H7 (cell line): ENCODE measurements at regions not wholly inside any gene's neighbourhood (a gene's known extent, or its start where the extent isn't known, plus 50 kb on each side); places are given as distances from the start of the nearest gene placed in this dataset.
A peak's percentile ranks its signal among the peaks of the same experiment; 100 is the strongest.
"Not testable (repeated sequence)": the region's sequence is repeated elsewhere in the genome, so short reads cannot be mapped to it uniquely, and the experiment has no call there.

Experiments used
- DNase-seq: peaks from one replicate; pipeline ENCODE4 v3.0.0; 2012
- H3K27me3 ChIP-seq: 2 replicates; pipeline ENCODE4 v1.6.0; 2011; ENCODE audit warnings: mild to moderate bottlenecking, low read length; ENCODE audit not compliant: control insufficient read depth, insufficient read depth
- H3K36me3 ChIP-seq: replicated peaks from 2 replicates; pipeline ENCODE4 v1.5.1; 2011; ENCODE audit warnings: low read length; ENCODE audit not compliant: control insufficient read depth, insufficient read depth
- H3K4me3 ChIP-seq: 2 replicates; pipeline ENCODE4 v1.5.1; 2011; ENCODE audit warnings: low read depth, mild to moderate bottlenecking, control low read depth, low read length, moderate library complexity; ENCODE audit not compliant: insufficient read depth

- H3K36me3 ChIP-seq, DNase-seq, H3K27me3 ChIP-seq: not testable (repeated sequence)
- H3K4me3 ChIP-seq = peak overlapping the region; percentile 63
Measured at GRCh38 chr14:40348104-40348503, 915.9 kb upstream of the FBXO33 start.

GRCh38 chr14:40347675-40348074 lies 915.4 kb upstream of the FBXO33 start:
- no peaks in the 10 kb centered on the region for H3K27me3 ChIP-seq
- peak; percentile 8 for DNase-seq
- H3K4me3 ChIP-seq = peak overlapping the region; percentile 63
- H3K36me3 ChIP-seq = no peaks in the 10 kb centered on the region

- DNase-seq = no peak
- no peak overlapping the region for H3K4me3 ChIP-seq
- no peaks in the 10 kb centered on the region for H3K27me3 ChIP-seq
- no peaks in the 10 kb centered on the region for H3K36me3 ChIP-seq
Measured at GRCh38 chr14:40346275-40346674, 914.0 kb upstream of the FBXO33 start.

DNA sequence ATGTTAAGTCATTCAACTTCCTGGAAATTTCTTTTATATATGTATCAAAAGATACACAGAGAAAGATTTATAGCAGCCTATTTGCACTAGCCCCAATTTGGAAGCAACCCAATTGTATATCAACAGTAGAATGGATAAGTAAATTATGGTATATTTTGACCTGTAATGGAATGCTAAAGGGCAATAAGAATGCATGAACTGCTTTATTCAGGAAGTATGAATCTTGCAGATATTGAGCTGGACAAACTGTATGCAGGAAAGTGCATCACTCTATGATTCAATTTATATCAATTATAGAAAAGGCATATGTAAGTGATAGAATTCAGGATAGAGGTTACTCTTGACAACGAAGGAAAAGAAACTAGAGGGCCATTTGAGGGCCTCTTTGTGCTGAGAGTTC lies 913.1 kb upstream of the FBXO33 start:
- H3K36me3 ChIP-seq = no peaks in the 10 kb centered on the region
- no peaks in the 10 kb centered on the region for H3K27me3 ChIP-seq
- no peak for DNase-seq
- H3K4me3 ChIP-seq = no peak overlapping the region

DNA sequence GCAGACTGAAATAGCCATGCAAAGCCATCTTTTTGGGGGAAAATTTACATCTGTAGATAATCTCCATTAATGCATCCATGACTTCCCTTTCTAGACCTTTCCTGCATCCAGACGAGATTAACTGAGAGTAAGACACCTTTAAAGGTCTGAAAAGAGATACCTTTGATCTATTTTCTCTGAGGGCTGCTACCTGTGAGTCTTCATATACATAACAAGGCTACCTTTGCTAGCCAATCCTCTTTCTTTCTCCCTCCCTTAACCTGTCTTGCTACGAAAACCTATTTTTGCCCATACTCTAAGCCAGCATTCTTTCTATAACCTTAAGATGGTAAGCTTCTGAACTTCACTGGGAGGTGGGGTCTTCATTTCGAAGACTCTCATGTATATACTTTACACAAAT lies 908.5 kb upstream of the FBXO33 start:
- no peaks in the 10 kb centered on the region for H3K36me3 ChIP-seq
- no peak overlapping the region for H3K4me3 ChIP-seq
- H3K27me3 ChIP-seq = no peaks in the 10 kb centered on the region
- DNase-seq = peak; percentile 13

DNA sequence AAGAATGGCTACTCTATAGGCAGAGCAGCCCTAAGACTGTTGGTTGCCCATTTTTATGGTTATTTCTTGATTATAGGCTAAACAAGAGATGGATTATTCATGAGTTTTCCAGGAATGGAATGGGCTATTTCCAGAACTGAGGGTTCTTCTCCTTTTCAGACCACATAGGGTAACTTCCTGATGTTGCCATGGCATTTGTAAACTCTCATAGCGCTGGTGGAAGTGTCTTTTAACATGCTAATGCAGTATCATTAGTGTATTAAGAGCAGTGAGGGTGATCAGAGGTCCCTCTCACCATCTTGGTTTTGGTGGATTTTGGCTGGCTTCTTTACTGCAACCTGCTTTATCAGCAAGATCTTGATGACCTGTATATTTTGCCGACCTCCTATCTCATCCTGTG lies 904.6 kb upstream of the FBXO33 start:
- no peak for DNase-seq
- Histone ChIP-seq H3K36me3 (no peaks in the 10 kb centered on the region), H3K27me3 (no peaks in the 10 kb centered on the region), H3K4me3 (no peak overlapping the region)

GRCh38 chr14:40326519-40326918 lies 894.3 kb upstream of the FBXO33 start:
- DNase-seq, H3K27me3 ChIP-seq, H3K36me3 ChIP-seq: not testable (repeated sequence)
- 0 out of 2 replicates have a peak overlapping the region, but pooled peaks have one; percentile 18 for H3K4me3 ChIP-seq

DNA sequence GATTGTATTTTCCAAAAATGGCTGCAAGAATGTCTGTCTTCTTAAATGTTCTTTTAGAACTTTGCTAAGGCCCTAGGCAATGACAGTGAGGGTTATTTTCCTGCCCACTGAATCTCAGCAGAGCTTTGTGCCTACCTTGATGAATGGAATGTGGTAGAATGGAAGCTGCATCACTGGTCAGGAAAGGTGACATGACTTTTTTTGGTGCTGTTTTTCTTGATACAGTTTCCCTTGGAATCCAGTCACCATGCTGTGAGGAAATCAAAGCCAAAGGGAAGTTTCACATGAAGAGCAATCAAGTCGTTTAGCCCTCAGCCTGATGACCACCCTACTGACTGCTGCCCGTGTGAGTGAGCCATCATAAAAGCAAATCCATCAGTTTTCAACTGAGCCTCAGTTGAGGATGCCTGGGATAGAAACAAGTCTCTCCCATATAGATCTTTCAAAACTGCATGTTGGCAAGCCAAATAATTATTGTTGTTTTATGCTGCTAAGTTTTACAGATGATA lies 886.0 kb upstream of the FBXO33 start:
- DNase-seq = no peak
- no peaks in the 10 kb centered on the region for H3K27me3 ChIP-seq
- H3K36me3 ChIP-seq = no peaks in the 10 kb centered on the region
- H3K4me3 ChIP-seq = no peak overlapping the region

DNA sequence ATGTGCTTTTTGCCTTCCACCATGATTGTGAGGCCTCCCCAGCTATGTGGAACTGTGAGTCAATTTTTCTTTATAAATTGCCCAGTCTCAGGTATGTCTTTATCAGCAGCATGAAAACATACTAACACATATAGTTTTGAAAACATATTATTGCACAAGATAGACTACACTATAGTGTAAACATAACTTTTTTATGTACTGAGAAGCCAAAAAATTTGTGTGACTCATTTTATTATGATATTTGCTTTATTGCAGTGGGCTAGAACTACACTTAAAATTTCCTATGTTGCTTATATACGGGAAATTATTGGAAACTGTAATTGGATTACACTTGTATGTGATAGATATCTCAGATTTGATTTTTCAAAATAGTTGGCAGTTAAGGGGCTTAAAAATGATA lies 885.5 kb upstream of the FBXO33 start:
- Histone ChIP-seq H3K36me3 (no peaks in the 10 kb centered on the region), H3K4me3 (no peak overlapping the region), H3K27me3 (no peaks in the 10 kb centered on the region)
- DNase-seq = no peak

GRCh38 chr14:40312296-40312695 lies 880.1 kb upstream of the FBXO33 start:
- Histone ChIP-seq H3K27me3 (no peaks in the 10 kb centered on the region), H3K36me3 (no peaks in the 10 kb centered on the region), H3K4me3 (no peak overlapping the region)
- no peak for DNase-seq

DNA sequence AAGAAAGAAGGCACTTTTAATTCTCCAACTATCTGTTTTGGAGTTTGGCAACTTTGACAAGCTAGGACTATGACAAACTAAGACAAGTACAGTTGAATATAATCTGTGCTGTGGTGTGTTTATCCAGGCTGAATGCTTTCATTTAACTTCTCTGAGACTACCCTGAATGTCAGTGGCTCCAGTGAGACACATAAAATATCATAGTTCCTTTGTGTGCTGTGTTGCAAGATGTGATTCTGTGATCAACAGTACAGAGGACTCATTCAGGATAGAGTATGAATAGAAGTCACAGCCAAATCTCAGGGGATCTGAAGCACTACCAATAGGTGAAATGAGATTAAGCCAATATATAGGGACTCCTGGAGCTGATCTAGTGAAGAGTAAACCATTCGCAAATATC lies 876.9 kb upstream of the FBXO33 start:
- no peak for DNase-seq
- H3K4me3 ChIP-seq = no peak overlapping the region
- no peaks in the 10 kb centered on the region for H3K27me3 ChIP-seq
- no peaks in the 10 kb centered on the region for H3K36me3 ChIP-seq

DNA sequence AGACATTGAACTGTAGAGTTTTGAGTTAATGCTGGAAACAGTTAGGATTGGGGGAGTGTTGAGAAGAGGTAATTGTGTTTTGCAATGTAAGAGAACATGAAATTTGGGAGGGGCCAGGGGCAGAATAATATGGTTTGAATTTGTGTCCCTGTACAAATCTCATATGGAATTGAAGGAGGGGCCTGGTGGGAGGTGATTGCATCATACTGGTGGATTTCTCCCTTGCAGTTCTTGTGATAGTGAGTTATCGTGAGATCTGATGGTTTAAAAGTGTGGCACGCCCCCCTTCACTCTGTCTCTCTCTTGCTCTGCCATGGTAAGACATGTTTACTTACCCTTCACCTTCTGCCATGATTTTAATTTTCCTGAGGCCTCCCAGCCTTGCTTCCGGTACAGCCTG lies 876.0 kb upstream of the FBXO33 start:
- no peak for DNase-seq
- Histone ChIP-seq H3K4me3 (no peak overlapping the region), H3K36me3 (no peaks in the 10 kb centered on the region), H3K27me3 (no peaks in the 10 kb centered on the region)

GRCh38 chr14:40296821-40297220 lies 864.6 kb upstream of the FBXO33 start:
- DNase-seq = no peak
- Histone ChIP-seq H3K36me3 (no peaks in the 10 kb centered on the region), H3K4me3 (no peak overlapping the region), H3K27me3 (no peaks in the 10 kb centered on the region)

DNA sequence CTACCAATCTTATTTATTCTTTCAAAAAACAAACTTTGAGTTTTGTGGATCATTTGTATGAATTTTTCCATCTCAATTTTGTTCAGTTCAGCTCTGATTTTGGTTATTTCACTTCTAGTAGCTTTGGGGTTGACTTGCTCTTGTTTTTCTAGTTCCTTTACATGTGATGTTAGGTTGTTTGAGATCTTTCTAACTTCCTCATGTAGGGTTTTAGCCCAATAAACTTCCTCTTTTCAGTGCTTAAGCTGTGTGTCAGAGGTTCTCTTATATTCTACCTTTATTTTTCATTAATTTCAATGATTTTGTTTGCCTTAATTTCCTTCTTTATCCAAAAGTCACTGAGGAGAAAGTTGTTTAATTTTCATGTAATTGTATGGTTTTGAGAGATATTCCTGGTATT lies 860.4 kb upstream of the FBXO33 start:
- H3K4me3 ChIP-seq = no peak overlapping the region
- no peaks in the 10 kb centered on the region for H3K36me3 ChIP-seq
- DNase-seq = no peak
- H3K27me3 ChIP-seq = no peaks in the 10 kb centered on the region

DNA sequence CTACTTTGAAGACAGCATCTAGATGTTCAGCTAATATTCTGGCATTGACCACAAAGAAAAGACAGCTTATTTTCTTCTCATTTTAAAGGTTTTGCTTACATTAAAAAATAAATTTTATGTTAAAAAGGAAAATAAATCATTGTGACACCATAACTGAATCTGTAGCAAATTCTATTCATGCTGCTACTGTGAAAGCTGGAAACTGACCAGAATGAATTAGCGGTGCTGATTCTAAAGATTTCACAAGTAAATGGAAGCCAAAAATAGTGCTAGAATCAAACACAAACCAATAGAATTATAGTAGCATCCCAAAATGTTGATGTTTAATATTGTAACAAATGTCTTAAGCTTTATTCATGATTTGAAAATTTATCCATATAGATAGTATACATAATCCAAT lies 850.0 kb upstream of the FBXO33 start:
- no peak overlapping the region for H3K4me3 ChIP-seq
- no peaks in the 10 kb centered on the region; the same call in 1 of the 2 replicates for H3K36me3 ChIP-seq
- no peaks in the 10 kb centered on the region for H3K27me3 ChIP-seq
- no peak for DNase-seq

DNA sequence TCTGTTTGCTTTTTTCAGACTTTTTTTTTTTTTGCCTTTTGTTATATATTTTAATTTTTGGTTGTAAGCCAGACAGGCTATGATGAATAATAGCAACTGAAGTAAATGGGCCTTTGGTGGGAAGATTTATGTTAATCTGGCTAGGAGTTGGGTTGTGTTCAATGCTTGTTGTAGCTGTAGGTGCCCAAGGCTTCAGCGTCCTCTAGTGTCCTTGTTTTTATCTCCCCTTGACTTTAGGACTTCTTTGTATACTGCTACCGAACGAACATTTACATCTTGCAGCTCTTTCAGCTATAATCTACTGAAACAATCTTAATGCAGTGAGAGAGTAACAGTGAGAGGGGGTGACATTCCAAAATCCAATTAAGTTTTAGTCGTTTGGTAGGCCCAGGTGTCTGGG lies 848.4 kb upstream of the FBXO33 start:
- Histone ChIP-seq H3K4me3 (no peak overlapping the region), H3K36me3 (no peaks in the 10 kb centered on the region; the same call in 1 of the 2 replicates), H3K27me3 (no peaks in the 10 kb centered on the region)
- no peak for DNase-seq
